Fibroblast of gingiva (primary cell): ENCODE measurements at regions not wholly inside any gene's neighbourhood (a gene's known extent, or its start where the extent isn't known, plus 50 kb on each side); places are given as distances from the start of the nearest gene placed in this dataset.
A peak's percentile ranks its signal among the peaks of the same experiment; 100 is the strongest.

Experiments used
- DNase-seq: peaks from one replicate; pipeline ENCODE4 v3.0.0-alpha.2; 2011; ENCODE audit warnings: low read depth

DNA sequence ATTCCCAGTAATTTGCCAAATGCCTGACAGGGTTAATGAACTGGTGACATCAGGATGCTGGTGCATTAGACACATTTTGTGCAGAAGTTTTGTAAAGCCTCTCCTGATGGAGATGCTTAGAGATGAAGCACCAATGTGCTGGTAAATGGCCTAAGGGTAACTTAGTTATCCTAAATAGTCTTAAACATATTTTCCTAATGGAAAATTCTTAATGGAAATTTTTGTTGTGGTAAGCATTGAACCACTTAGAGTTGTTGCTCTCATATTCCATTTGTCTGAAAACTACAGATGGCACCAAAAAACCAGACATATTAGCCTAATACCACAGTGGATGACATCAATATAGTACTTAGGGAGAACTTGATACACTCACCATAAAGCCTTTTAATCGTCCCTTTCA, 154.5 kb upstream of the ANK2 start:
- no peak for DNase-seq

DNA sequence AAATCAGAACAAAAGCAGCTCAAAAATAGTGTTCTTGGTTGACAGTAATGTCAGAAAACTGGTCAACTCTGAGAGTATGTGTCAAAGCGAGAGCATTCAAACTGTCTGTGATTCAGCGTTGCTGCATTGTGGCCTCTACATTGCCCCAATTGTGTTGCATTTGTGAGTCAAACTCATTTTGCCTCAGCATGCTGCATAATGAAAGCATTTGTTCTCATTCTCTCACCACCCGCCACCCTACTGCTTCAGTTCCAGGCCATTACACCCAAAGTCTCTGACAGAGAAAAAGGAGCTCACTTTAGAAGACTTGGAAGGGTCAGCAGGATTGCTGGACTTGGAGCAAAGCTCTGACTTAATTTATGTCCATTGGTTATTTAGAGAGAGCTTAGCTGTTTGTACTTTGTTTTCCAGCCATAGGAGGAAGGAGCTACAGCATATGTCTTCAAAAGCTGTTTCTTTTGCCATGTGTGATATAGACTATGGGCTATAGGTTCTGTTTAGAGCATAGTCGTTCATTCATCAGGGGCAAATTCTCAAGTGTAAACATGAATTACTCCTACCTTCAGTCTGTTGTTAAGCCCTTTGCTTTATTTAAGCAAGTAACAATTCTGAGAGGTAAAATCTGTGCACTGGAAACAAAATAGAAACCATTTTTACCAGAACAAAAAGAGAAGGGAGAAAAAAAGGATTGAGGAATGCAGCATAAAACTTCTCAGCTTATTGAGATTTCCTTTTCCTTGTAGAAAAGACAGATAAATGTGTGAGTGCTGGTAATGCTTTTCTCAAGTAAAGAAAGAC, 153.4 kb upstream of the ANK2 start:
- DNase-seq, result no peak

DNA sequence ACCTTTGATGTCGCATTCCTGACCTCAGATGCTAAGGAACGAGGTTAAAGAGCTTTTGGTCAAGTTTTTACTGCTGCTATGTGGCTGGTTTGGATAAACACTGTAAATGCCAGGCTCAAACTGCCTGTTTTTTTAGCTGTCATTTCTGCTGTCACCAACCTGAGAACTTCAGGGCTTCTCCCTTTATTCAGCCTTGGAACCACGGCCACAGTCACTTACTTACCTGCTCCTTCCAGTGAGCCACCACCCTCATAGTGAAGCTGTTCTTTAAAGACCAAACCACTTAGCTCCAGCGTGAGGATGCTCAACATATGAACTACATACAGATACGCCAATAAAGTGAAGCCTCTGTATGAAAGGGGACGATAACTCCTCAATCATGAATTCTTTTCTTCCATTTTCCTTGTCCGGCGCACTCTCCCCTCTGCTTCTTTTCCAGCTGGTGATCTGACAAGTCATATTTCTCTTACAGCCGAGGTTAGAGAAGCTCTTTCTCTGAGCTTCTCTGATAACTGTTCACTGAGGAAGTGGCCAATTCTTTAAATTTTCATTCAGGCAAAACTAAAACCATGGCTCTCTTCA, 152.8 kb upstream of the ANK2 start:
- DNase-seq, result no peak

DNA sequence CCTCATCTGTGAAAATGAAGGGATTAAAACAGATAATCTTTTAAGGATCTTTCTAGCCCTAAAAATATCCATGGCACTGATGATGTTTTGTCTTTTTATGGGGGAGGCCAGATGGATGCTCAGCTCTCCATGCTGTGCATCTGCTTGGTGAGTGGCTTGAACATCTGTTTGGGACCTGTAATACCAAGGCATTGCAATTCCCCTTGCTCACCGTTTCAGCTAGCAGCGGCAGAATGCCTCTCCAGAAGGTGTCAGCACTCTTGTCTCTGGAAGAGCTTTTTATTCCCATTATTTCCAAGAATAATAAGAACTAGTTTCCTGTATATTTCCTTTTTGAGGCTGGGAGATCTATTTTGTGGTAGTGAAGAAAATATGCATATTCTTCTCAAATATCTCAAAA, 151.9 kb upstream of the ANK2 start:
- DNase-seq, result no peak

DNA sequence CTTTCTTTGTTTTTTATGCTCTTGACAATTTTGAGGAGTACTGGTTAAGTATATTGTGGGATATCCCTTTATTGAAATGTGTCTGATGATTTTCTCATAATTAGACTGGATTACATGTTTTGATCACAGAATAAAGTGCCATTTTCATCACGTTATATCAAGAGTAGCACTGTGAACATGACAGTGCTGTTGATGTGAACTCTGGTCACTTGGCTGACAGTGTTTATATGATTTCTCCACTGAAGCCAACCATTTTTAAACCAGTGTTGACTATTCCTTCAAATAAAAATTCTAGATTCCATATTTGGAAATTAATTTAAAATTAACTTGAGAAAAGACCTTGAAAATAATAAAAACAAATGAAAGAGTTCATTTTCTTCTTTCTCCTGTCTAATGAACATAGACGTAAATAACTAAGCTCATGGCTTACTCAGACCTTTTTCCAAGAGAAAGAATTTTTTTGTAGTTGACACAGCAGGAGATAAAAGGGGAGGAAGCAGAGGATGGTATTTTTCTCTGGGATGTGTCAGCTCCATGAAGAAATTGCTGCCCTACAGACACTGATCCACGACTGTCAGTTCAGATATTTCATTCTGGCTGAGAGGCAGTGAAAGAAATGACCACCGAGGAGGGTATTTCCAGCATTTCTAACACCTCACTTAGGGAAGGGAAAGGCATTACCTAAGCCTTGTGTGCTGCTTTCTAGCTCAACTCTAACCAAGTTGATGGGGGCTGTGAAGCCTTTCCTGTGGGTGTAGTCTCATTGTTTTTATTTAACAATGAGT, 150.9 kb upstream of the ANK2 start:
- DNase-seq, result no peak

DNA sequence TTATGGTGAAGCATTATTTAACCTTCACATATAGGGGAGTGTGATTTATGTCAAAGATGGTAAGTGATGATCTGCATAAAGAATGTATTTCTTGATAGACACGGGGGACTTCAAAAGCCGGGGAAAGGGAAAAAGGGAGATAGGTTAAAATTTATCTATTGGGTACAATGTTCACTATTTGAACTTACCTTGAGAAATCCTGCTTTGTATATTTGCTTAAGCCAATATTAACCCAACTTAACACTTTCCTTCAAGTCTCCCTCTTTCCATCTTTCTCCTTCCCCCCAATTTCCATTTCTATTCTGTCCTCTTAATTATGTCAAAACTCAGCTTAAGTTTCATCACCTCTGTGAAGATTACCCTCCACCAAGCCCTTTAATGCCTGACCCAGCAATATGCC, 149.0 kb upstream of the ANK2 start:
- no peak for DNase-seq

DNA sequence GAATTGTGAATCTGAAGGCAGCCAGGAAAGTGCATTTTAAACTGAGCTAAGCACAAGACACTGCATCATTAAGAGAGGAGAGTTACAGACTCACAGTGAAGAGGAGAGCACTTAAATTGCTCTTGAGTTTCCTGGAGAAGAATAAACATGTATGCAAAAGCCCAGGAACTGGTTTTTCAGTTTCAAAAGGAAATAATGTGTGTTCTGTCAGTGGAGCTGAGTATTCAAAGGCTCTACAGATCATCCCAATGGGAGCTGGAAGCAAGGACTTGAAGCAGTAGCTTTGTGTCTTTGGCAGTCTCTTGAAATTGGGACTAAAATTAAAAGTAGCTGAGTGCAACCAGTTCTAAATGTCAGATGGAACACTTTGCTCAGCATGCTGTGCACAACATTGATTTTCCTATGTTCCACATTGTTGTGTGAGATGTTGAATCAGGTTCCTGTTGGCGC, 147.5 kb upstream of the ANK2 start:
- no peak for DNase-seq

DNA sequence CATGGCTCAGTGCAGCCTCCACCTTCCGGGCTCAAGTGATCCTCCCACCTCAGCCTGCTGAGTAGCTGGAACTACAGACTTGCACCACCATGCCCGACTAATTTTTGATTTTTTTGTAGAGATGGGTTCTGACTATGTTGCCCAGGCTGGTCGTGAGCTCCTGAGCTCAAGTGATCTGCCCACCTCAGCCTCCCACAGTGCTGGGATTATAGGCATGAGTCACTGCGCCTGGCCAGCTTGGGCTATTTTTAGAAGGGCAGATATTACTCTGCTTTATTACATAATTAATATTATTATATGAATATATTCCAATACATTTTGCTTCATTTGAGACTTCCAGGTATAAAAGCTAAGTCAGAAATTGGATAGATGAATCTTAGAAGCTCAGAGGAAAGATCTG, 143.7 kb upstream of the ANK2 start:
- DNase-seq, result no peak

DNA sequence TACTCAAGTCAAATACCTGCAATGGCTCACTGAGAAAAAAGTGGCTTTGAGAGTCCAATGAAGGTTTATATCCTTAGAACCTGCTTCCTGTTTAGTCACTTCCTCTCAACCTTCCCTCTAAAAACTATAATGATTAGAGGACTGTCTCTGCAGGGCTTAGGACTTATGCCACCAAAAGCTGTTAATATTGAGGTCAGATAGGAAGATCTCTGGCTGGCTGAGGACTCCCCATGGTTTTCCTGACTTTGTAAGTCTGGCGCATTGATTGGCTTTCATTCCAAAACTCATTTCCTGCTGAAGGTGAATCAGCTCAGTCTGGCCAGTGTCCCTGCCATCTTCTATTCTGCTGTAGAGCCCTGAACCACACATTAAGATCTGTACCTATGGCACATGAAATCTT, 140.9 kb upstream of the ANK2 start:
- no peak for DNase-seq

DNA sequence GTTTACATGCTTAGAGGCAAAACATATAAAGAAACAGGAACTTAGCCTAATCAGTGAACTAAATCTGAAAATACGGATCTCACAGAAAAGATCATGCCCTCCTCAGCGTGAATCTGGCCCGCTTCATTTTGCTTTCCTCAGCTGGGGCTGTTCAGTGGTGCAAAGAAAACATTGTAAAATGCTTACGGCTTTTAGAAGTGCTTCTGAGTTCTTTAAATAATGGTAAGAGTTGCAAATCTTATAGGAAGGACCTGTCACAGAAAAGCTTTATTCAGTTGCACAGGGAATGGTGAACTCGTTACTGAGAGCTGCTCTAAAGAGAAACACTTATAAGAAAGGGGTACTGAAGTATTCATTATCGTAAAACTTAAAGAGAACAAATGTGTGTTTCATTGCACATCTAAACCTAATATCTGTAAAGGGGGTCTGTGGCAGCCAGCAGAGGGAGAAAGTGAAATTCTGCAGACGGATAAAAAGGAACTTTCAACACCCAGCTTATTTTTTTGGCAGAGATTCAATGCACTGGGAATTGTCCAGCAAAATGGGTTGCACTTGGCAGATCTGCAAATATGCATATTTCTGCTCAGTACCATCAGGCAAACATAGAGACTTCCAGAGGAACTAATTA, 139.2 kb upstream of the ANK2 start:
- DNase-seq, result peak; percentile 81

DNA sequence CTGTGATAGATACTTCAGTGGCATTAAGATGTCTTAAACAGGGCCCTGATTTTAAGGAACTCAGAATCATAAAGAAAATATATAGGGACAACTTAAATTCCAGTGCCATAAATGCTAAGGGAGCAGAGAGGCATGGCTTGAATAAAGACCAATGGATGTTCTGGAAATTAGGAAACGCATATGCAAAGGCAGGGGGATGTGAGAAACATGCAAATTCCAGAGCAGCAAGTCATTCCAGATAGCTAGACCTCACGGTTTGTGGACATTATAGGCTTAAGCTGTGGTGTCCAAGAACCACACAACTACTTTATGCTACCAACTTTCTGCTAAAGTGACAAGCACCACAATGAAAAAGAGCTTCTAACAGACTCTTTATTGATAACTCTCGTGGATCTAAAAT, 132.6 kb upstream of the ANK2 start:
- DNase-seq, result no peak

DNA sequence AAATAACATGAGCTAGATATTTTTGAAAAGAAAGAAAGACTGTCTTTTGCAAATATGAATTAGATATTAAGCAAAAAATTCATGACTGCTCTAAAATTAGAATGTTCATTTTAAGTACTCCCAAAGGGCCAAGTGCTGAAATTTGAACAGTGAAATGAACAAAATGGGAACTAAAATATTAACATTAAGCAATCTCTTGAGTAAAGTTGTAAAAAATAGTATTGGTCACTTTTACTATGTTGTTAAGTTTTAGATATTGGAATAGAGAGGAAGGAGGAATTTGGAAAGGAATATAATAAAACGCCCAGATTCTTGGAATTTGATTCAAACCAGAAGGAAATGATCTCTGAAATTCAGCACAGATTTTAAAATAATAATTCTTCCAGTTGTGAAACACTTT, 125.9 kb upstream of the ANK2 start:
- DNase-seq, result peak; percentile 36

DNA sequence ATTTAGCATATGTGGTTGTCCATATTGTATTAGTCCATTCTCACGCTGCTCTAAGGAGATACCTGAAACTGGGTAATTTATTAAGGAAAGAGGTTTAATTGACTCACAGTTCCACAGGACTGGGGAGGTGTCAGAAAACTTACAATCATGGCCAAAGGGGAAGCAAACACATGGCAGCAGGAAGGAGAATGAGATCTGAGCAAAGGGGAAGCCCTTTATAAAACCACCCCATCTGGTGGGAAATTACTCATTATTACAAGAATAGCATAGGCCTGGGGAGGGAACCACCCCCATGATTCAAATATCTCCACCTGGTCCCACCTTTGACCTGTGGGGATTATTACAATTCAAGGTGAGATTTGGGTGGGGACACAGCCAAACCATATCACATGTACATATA, 122.6 kb upstream of the ANK2 start:
- no peak for DNase-seq

DNA sequence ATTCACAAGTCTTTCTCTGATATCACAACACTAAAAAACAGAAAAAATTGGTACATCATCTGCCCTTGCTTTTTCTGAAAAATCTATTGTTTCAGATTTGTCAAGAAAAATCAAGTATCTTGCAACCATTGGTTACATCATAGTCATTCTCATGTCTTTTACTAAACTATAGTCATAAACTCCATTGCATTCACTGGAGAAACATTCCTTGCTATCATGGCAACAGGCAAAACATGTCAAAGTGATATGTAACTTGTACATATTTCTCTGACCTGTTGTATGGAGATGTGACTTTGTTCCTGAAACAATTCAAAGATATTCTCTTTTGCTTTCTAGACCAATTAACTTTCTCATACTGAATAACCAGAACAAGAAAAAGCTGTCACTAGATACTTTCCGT, 121.9 kb upstream of the ANK2 start:
- no peak for DNase-seq

DNA sequence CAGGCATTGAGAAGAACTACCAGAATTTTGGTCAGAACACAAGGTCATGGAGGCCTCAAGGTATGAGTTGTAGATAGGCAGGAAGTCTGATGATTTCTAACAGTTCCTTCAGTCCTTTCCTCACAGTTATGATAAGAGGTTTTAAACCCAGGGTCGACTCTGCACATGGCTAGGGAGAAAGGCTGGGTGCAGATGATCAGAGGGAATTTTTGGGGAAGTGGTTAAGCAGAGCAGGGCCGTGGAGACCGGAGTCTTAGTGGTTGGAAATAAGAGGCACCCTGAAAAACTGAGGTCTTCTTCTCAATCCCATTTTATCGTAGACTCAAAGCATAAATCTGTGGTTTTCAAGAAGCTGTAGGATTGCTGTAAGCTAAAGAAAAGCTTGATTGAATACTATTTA, 118.5 kb upstream of the ANK2 start:
- DNase-seq, result no peak

DNA sequence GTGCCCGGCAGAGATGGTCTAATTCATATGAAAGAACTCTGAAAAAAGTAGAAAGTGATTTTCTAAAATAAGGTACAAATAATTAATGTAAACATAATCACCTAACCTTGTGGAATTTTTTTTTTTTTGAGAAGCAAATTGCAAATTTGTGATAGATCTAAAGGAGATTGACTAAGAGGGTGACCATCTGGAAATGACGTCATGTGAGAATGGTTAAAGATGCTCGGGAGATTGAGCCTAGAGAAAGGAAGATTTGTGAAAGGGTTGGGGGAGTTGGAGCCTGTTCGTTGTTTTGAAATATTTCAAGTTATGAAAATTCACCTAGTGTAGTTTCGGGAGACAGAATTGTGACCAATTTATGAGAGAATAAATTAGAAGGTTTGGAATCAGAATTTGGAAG, 115.7 kb upstream of the ANK2 start:
- DNase-seq, result no peak

DNA sequence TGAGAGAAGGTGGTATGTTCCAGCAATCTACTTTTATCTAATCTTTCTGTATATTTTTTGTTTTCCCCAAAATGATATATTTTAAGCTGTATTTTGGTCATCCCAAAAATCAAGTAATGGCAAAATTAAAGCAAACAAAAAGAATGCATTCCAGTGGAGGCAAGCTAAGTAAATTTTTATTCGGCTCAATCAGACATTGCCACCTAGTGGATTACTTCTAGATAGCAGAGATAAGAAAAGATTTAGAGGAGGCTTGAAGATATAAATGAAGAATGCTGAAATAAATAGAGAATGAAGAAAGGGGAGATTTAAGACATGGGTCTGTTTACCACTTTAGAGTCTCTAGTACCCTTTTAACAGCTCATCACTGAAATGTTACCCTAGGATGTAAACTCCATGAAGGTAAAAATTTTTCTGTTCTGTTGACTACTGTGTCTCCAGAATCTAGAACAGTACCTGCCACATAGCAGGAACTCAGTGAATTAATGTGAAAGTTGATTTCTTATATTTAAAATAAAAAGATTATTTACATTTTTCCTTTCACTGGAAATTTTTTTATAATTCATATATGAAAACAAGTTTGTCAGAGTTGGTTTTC, 110.9 kb upstream of the ANK2 start:
- DNase-seq, result peak; percentile 43

DNA sequence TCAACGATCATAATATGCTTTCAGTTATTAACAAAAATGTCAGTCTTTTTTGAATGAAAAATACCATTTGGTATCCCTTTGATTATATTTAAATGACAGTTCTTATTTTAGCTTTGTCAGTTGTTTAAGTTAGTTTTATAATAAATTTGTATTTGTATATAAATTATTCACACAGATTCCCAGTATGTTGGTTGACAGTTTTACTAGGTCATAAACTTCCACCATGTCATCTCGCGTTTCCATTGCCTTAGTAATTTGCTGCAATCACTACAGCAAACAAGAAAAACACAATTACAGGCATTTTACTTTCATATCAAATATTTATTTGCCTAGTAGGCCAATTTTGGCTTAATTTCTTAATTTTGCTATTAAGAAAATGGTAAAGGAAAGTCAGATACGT, 109.6 kb upstream of the ANK2 start:
- DNase-seq, result no peak

DNA sequence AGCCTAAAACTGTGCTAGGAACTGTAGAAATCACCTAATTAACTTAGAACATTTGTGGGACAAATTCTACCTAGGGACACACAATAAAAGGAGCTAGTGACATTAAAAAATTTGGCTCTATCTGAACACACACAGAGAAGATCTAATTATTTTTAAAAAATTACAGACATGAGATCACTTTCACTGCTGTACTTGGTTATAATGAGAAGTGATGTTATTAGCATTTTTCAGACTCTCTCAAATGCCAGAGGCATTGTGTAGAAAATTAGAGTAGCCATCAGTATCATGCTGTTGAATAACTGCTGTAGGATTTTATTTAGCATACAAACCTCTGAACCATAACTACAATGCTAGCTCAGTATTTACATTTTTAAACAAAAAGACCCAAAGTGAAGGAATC, 109.1 kb upstream of the ANK2 start:
- DNase-seq, result no peak

DNA sequence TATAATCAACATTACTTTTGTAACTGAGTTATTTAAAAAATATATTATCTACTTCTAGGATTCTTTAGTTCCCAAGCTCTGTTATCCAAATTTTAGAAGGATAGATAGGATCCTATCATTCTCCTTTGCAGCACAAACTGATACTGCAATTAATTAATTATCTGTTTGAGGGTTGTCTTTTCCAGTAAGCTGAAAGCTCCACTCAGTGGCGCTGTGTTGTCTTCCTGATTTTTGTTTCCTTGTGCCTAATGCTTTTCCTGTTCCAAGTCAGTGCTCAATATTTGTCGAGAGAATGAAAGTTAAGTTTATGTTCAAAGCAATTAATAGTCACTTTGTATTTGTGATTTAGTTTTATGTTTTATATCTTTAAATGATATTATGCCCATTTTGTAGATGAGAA, 107.4 kb upstream of the ANK2 start:
- DNase-seq, result no peak

DNA sequence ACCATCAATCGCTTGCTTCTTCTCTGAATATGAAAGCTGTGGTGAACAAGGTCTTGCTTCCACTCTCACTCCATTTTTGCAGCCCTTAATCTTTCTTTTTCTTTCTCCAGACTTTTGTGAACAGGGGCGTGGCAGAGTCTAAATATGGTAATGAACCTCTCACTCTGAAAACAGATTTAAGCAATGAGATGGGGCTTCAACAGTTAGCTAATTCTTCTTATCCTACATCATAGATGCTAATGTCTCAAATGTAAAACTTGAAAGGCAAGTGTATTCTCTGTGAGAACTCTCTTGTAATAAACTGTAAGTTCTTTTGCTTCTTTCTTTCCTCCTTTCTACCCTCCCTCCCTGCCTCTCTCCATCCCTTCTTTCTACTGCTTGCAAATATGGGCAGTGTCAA, 106.5 kb upstream of the ANK2 start:
- no peak for DNase-seq

DNA sequence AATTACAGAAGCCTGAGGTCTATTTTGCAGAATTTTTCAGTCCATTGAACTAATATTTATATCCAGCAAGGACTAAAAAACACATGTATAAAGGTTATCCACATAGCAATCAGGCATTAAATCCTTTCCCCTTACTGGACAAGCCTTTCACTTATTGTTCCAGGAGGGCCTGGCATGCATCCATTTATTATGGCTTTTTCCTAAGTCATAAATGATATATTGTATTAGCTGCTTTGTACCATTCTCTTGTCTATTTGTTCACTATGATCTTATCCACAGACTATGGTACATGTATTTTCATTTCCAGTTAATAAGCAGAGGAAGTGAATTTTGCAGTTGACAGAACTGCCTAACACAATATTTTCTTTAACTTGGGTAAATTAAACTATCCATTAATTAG, 105.4 kb upstream of the ANK2 start:
- DNase-seq, result no peak
